ENCODE measurements at regions not wholly inside any gene's neighbourhood (a gene's known extent, or its start where the extent isn't known, plus 50 kb on each side); places are given as distances from the start of the nearest gene placed in this dataset.
A peak's percentile ranks its signal among the peaks of the same experiment; 100 is the strongest.
"Not testable (repeated sequence)": the region's sequence is repeated elsewhere in the genome, so short reads cannot be mapped to it uniquely, and the experiment has no call there.

GRCh38 chr13:26484196-26484595, 73.3 kb upstream of the WASF3 start:
- DNase-seq, result no peak

- no peak for DNase-seq
Measured at GRCh38 chr13:26485288-26485687, 72.2 kb upstream of the WASF3 start.

DNA sequence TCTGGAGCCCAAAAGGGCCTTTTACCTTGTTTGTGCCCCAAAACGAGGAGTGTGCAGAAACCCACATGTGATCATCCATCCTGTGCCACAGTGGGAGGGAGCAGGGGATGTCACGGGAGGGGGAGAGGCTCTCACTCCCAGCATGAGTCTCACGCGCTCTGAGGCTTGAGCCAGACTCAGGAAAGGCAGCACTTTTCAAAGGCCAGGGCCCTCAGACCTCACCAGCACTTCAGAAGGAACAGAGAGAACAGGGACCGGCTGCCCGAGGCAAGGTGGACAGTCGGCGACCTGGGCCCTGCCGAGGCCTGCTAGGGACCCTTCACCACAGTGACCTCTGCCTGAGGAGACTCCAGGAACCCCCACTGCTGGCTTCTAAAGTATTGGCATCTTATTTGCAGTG, 71.7 kb upstream of the WASF3 start:
- no peak for DNase-seq

GRCh38 chr13:26486550-26486949, 70.9 kb upstream of the WASF3 start:
- no peak for DNase-seq

GRCh38 chr13:26487781-26488180, 69.7 kb upstream of the WASF3 start:
- no peak for DNase-seq

- no peak for DNase-seq
Measured at GRCh38 chr13:26488236-26489003, 69.1 kb upstream of the WASF3 start.

- DNase-seq, result not testable (repeated sequence)
Measured at GRCh38 chr13:26492301-26492700, 65.2 kb upstream of the WASF3 start.

GRCh38 chr13:26494571-26495195, 62.8 kb upstream of the WASF3 start:
- DNase-seq, result no peak

GRCh38 chr13:26495750-26496149, 61.7 kb upstream of the WASF3 start:
- DNase-seq, result no peak

GRCh38 chr13:26497968-26498511, 59.4 kb upstream of the WASF3 start:
- DNase-seq, result no peak

GRCh38 chr13:26498656-26499601, 58.6 kb upstream of the WASF3 start:
- no peak for DNase-seq

- DNase-seq, result no peak
Measured at GRCh38 chr13:26500618-26501320, 56.7 kb upstream of the WASF3 start.

- DNase-seq, result no peak
Measured at GRCh38 chr13:26501641-26502040, 55.8 kb upstream of the WASF3 start.

DNA sequence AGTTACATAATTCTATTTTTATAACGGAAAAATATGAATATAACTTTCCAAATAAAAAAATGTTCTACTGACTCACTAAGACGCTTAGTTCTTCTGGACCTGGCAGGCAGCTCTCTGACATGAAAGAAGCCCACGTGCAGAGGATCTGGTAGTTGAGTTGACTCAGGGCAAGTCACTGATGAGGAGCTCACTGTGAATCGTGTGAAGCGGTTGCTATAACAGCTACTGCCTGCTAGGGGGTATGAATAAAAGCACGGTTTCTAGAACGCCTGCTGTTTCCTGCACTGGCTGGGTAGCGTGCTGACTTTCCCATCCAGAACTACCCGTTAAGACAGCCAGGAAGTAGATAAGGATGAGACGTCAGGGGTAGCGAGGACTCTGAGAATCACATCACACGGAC, 54.7 kb upstream of the WASF3 start:
- peak; percentile 33 for DNase-seq

DNA sequence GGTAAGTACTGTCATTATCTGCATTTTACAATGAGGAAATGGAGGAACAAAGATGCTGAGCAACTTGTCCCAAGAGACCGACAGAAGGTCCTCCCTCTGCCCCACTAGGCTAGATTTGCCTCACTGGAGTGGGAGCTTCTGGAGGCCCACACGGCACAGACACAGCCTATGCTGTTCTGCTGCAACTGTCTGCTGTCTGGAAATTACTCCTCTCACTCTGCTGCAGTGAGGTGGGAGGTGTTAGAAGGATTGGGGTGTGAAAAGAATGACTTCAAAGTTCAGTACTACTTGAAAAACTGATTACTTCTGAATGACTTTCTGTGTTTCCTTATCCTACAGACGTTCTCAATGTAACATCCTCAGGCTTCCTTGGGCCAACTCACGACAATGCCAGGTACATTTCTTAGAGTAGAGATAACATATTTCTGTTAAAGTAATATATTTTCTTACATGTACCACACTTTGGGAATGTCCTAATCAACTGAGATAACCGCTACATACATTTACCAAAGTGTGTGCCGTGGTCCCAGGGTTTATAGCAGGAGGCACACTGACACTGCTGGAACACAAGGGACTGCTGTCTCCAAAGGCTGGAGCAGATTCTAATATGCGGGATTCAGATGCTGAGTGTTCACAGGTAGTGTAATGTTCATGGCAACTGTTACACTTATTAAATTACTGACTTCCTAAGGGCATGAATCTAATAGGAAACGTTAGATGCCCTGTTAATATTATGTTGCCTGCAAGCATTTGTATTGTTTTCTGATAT, 53.5 kb upstream of the WASF3 start:
- DNase-seq, result peak; percentile 4

All from activated naive CD4-positive, alpha-beta T cell treated with Interleukin-2 at 50 U/mL for 16 hours (primary cell).